ENCODE measurements at regions not wholly inside any gene's neighbourhood (a gene's known extent, or its start where the extent isn't known, plus 50 kb on each side); places are given as distances from the start of the nearest gene placed in this dataset.

GRCh38 chr3:88398581-88398980 lies 248.8 kb downstream of the C3orf38 start:
- TF ChIP-seq, protein P1, sequence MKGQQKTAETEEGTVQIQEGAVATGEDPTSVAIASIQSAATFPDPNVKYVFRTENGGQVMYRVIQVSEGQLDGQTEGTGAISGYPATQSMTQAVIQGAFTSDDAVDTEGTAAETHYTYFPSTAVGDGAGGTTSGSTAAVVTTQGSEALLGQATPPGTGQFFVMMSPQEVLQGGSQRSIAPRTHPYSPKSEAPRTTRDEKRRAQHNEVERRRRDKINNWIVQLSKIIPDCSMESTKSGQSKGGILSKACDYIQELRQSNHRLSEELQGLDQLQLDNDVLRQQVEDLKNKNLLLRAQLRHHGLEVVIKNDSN (IDR thresholded peaks at IDR 0.05) = no peak
- TF ChIP-seq RAD21 (IDR thresholded peaks at IDR 0.05; ENCODE audit: low read depth) = no peak
- TF ChIP-seq EGR1 (IDR thresholded peaks at IDR 0.05) = no peak
- TF ChIP-seq CREB1 (IDR thresholded peaks at IDR 0.05; ENCODE audit: low read depth) = no peak
- TF ChIP-seq FOXM1 (IDR thresholded peaks at IDR 0.05; ENCODE audit: borderline replicate concordance, low read depth) = no peak

DNA sequence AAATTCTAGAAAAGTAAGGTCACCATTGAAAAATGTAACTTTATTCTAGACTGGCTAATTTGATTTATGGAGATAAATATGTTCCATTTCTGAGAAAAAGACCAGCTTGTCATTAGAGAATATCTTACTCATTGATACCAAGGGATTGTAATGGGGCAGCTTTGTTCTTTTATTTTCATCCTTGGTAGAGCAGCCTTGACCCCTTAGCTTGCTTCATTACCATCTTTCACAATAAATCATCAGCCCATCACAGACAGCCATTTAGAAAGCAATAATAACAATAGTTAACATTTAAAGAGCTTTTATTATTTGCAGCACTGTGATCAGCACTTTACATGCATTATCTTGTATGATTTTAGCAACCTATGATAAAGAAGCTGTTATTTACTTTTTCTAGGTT lies 253.6 kb downstream of the C3orf38 start:
- TF ChIP-seq FOXM1 (IDR thresholded peaks at IDR 0.05; ENCODE audit: borderline replicate concordance, low read depth) = no peak
- TF ChIP-seq, protein P2, sequence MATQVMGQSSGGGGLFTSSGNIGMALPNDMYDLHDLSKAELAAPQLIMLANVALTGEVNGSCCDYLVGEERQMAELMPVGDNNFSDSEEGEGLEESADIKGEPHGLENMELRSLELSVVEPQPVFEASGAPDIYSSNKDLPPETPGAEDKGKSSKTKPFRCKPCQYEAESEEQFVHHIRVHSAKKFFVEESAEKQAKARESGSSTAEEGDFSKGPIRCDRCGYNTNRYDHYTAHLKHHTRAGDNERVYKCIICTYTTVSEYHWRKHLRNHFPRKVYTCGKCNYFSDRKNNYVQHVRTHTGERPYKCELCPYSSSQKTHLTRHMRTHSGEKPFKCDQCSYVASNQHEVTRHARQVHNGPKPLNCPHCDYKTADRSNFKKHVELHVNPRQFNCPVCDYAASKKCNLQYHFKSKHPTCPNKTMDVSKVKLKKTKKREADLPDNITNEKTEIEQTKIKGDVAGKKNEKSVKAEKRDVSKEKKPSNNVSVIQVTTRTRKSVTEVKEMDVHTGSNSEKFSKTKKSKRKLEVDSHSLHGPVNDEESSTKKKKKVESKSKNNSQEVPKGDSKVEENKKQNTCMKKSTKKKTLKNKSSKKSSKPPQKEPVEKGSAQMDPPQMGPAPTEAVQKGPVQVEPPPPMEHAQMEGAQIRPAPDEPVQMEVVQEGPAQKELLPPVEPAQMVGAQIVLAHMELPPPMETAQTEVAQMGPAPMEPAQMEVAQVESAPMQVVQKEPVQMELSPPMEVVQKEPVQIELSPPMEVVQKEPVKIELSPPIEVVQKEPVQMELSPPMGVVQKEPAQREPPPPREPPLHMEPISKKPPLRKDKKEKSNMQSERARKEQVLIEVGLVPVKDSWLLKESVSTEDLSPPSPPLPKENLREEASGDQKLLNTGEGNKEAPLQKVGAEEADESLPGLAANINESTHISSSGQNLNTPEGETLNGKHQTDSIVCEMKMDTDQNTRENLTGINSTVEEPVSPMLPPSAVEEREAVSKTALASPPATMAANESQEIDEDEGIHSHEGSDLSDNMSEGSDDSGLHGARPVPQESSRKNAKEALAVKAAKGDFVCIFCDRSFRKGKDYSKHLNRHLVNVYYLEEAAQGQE (IDR thresholded peaks at IDR 0.05; ENCODE audit: low read depth) = no peak
- TF ChIP-seq ZBTB7A (IDR thresholded peaks at IDR 0.05; ENCODE audit: low read depth) = no peak
- TF ChIP-seq EGR1 (IDR thresholded peaks at IDR 0.05) = no peak
- no peak for TF ChIP-seq TCF12 (IDR thresholded peaks at IDR 0.05; ENCODE audit: low read depth)
- no peak for TF ChIP-seq RAD21 (IDR thresholded peaks at IDR 0.05; ENCODE audit: low read depth)
- no peak for TF ChIP-seq YY1 (IDR thresholded peaks at IDR 0.05; ENCODE audit: low read depth)
- no peak for TF ChIP-seq MAX (IDR thresholded peaks at IDR 0.05)
- TF ChIP-seq CEBPB (IDR thresholded peaks at IDR 0.05) = no peak
- TF ChIP-seq EP300 (IDR thresholded peaks at IDR 0.05; ENCODE audit: borderline replicate concordance) = no peak
- no peak for TF ChIP-seq NFIC (IDR thresholded peaks at IDR 0.05)
- TF ChIP-seq TEAD4 (IDR thresholded peaks at IDR 0.05) = no peak
- TF ChIP-seq, protein P1 (IDR thresholded peaks at IDR 0.05) = no peak
- TF ChIP-seq TAF1 (IDR thresholded peaks at IDR 0.05; ENCODE audit: low read depth) = no peak
- TF ChIP-seq CREB1 (IDR thresholded peaks at IDR 0.05; ENCODE audit: low read depth) = no peak

GRCh38 chr3:88408097-88408496 lies 258.3 kb downstream of the C3orf38 start:
- TF ChIP-seq RAD21 (IDR thresholded peaks at IDR 0.05; ENCODE audit: low read depth) = no peak
- TF ChIP-seq EP300 (IDR thresholded peaks at IDR 0.05; ENCODE audit: borderline replicate concordance) = no peak
- TF ChIP-seq TEAD4 (IDR thresholded peaks at IDR 0.05) = no peak
- TF ChIP-seq MAX (IDR thresholded peaks at IDR 0.05) = no peak
- no peak for TF ChIP-seq TCF12 (IDR thresholded peaks at IDR 0.05; ENCODE audit: low read depth)
- TF ChIP-seq NFIC (IDR thresholded peaks at IDR 0.05) = no peak
- TF ChIP-seq CREB1 (IDR thresholded peaks at IDR 0.05; ENCODE audit: low read depth) = no peak
- TF ChIP-seq, protein P2 (IDR thresholded peaks at IDR 0.05; ENCODE audit: low read depth) = no peak
- TF ChIP-seq, protein P1 (IDR thresholded peaks at IDR 0.05) = no peak
- TF ChIP-seq FOXM1 (IDR thresholded peaks at IDR 0.05; ENCODE audit: borderline replicate concordance, low read depth) = no peak
- TF ChIP-seq TAF1 (IDR thresholded peaks at IDR 0.05; ENCODE audit: low read depth) = no peak
- TF ChIP-seq EGR1 (IDR thresholded peaks at IDR 0.05) = no peak
- no peak for TF ChIP-seq CEBPB (IDR thresholded peaks at IDR 0.05)
- no peak for TF ChIP-seq YY1 (IDR thresholded peaks at IDR 0.05; ENCODE audit: low read depth)
- TF ChIP-seq ZBTB7A (IDR thresholded peaks at IDR 0.05; ENCODE audit: low read depth) = no peak

DNA sequence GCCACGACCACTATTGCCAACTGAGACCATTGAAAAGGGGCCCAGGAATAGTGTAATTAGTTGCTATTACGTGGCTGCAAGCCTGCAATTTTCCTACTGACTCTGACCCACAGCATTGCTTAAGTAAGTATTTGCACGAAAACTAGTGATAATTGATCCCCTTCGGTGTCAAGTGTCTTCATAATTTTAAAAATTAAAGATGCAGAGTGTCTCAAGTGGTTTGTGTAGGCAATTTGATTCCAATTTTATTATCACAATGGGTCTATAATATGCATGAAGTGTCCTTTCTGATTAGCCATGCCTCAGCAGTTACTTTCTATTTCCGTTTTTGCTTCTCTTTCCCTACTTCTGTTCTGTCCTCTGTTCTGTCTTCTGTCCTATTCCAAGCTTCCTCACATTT lies 259.2 kb downstream of the C3orf38 start:
- TF ChIP-seq, protein P2 (IDR thresholded peaks at IDR 0.05; ENCODE audit: low read depth) = no peak
- TF ChIP-seq YY1 (IDR thresholded peaks at IDR 0.05; ENCODE audit: low read depth) = no peak
- TF ChIP-seq NFIC (IDR thresholded peaks at IDR 0.05) = no peak
- TF ChIP-seq, protein P1 (IDR thresholded peaks at IDR 0.05) = no peak
- no peak for TF ChIP-seq CREB1 (IDR thresholded peaks at IDR 0.05; ENCODE audit: low read depth)
- TF ChIP-seq FOXM1 (IDR thresholded peaks at IDR 0.05; ENCODE audit: borderline replicate concordance, low read depth) = no peak
- TF ChIP-seq TCF12 (IDR thresholded peaks at IDR 0.05; ENCODE audit: low read depth) = no peak
- TF ChIP-seq EGR1 (IDR thresholded peaks at IDR 0.05) = no peak
